H9 (cell line): ENCODE measurements at regions not wholly inside any gene's neighbourhood (a gene's known extent, or its start where the extent isn't known, plus 50 kb on each side); places are given as distances from the start of the nearest gene placed in this dataset.

ENCODE experiments used
- DNase-seq: peaks from one replicate; pipeline ENCODE4 v3.0.0-alpha.2; 2017
- H2AFZ ChIP-seq: one replicate; pipeline ENCODE4 v1.6.1; 2013; ENCODE audit warnings: mild to moderate bottlenecking, low read length, control low read depth, moderate library complexity
- H2AK5ac ChIP-seq: 2 replicates; pipeline ENCODE4 v1.6.1; 2013; ENCODE audit warnings: low read length, control low read depth, mixed read lengths; ENCODE audit not compliant: insufficient read length
- H2BK120ac ChIP-seq: one replicate; pipeline ENCODE4 v1.6.1; 2013; ENCODE audit warnings: low read depth, mild to moderate bottlenecking, low read length, control low read depth, inconsistent platforms; ENCODE audit not compliant: poor library complexity, severe bottlenecking
- H2BK12ac ChIP-seq: 2 replicates; pipeline ENCODE4 v1.6.1; 2013; ENCODE audit warnings: low read length, control low read depth, mixed read lengths, low read depth; ENCODE audit not compliant: insufficient read length
- H2BK15ac ChIP-seq: 2 replicates; pipeline ENCODE4 v1.6.1; 2013; ENCODE audit warnings: low read depth, low read length, control low read depth
- H2BK20ac ChIP-seq: one replicate; pipeline ENCODE4 v1.6.1; 2013; ENCODE audit warnings: low read depth, mild to moderate bottlenecking, low read length, control low read depth, inconsistent platforms; ENCODE audit not compliant: poor library complexity, severe bottlenecking
- H2BK5ac ChIP-seq: 2 replicates; pipeline ENCODE4 v1.6.1; 2013; ENCODE audit warnings: low read length, control low read depth, mixed read lengths; ENCODE audit not compliant: insufficient read length
- H3K14ac ChIP-seq: 2 replicates; pipeline ENCODE4 v1.6.1; 2013; ENCODE audit warnings: low read length, control low read depth; ENCODE audit not compliant: insufficient read depth
- H3K18ac ChIP-seq: 2 replicates; pipeline ENCODE4 v1.6.1; 2013; ENCODE audit warnings: low read depth, mild to moderate bottlenecking, mixed read lengths, low read length, control low read depth; ENCODE audit not compliant: insufficient read length
- H3K23ac ChIP-seq: 2 replicates; pipeline ENCODE4 v1.6.1; 2013; ENCODE audit warnings: low read length, control low read depth, mixed read lengths, low read depth; ENCODE audit not compliant: insufficient read length
- H3K23me2 ChIP-seq: 2 replicates; pipeline ENCODE4 v1.6.1; 2013; ENCODE audit warnings: low read depth, mild to moderate bottlenecking, mixed read lengths, low read length, control low read depth; ENCODE audit not compliant: insufficient read length, poor library complexity, severe bottlenecking
- H3K27ac ChIP-seq: 2 replicates; pipeline ENCODE4 v1.5.1; 2013; ENCODE audit warnings: low read length, control low read depth, mixed read lengths, low read depth; ENCODE audit not compliant: insufficient read length
- H3K27me3 ChIP-seq: 2 replicates; pipeline ENCODE4 v1.6.1; 2013; ENCODE audit warnings: low read length, control low read depth, inconsistent platforms; ENCODE audit not compliant: insufficient read depth
- H3K4ac ChIP-seq: 2 replicates; pipeline ENCODE4 v1.6.1; 2013; ENCODE audit warnings: low read depth, mild to moderate bottlenecking, control low read depth, inconsistent platforms, low read length, moderate library complexity
- H3K4me1 ChIP-seq: 2 replicates; pipeline ENCODE4 v1.6.1; 2013; ENCODE audit warnings: low read length, control low read depth, inconsistent platforms; ENCODE audit not compliant: insufficient read depth
- H3K4me2 ChIP-seq: 2 replicates; pipeline ENCODE4 v1.6.1; 2013; ENCODE audit warnings: low read length, control low read depth, mixed read lengths; ENCODE audit not compliant: insufficient read length, insufficient read depth
- H3K56ac ChIP-seq: 2 replicates; pipeline ENCODE4 v1.6.1; 2013; ENCODE audit warnings: low read depth, mild to moderate bottlenecking, mixed read lengths, low read length, control low read depth; ENCODE audit not compliant: insufficient read length
- H3K79me1 ChIP-seq: 2 replicates; pipeline ENCODE4 v1.6.1; 2013; ENCODE audit warnings: low read depth, mild to moderate bottlenecking, moderate library complexity, low read length, control low read depth, inconsistent platforms; ENCODE audit not compliant: insufficient read depth, poor library complexity, severe bottlenecking
- H3K79me2 ChIP-seq: 2 replicates; pipeline ENCODE4 v1.6.1; 2013; ENCODE audit warnings: low read length, control low read depth, inconsistent platforms; ENCODE audit not compliant: insufficient read depth
- H3K9ac ChIP-seq: 2 replicates; pipeline ENCODE4 v1.6.1; 2013; ENCODE audit warnings: low read length, control low read depth, mixed read lengths; ENCODE audit not compliant: insufficient read length; ENCODE audit errors: extremely low read depth
- H3K9me3 ChIP-seq: one replicate; pipeline ENCODE4 v1.6.1; 2013; ENCODE audit warnings: low read depth, low read length, inconsistent platforms; ENCODE audit not compliant: control insufficient read depth
- H3T11ph ChIP-seq: one replicate; pipeline ENCODE4 v1.6.1; 2013; ENCODE audit warnings: mild to moderate bottlenecking, low read length, control low read depth, inconsistent platforms
- H4K20me1 ChIP-seq: one replicate; pipeline ENCODE4 v1.6.1; 2013; ENCODE audit not compliant: control insufficient read depth, insufficient read length, insufficient read depth
- H4K5ac ChIP-seq: 2 replicates; pipeline ENCODE4 v1.6.1; 2013; ENCODE audit warnings: low read depth, mild to moderate bottlenecking, mixed read lengths, low read length, control low read depth; ENCODE audit not compliant: insufficient read length
- H4K8ac ChIP-seq: replicated peaks from 2 replicates; pipeline ENCODE4 v1.6.1; 2013; ENCODE audit warnings: low read length, control low read depth, mixed read lengths, low read depth; ENCODE audit not compliant: insufficient read length
- H4K91ac ChIP-seq: 2 replicates; pipeline ENCODE4 v1.6.1; 2013; ENCODE audit warnings: low read depth, mild to moderate bottlenecking, moderate library complexity, mixed read lengths, low read length, control low read depth; ENCODE audit not compliant: insufficient read length
- H3K27ac Mint-ChIP-seq, 3 experiments: 2 replicates in 2 of 3; 3 replicates in 1 of 3; pipeline ENCODE4 v1.8.0; 2020 to 2021; ENCODE audit warnings: mixed read lengths in 3 of 3, mild to moderate bottlenecking in 1 of 3, moderate library complexity in 1 of 3
- H3K27me3 Mint-ChIP-seq: 2 replicates; pipeline ENCODE4 v1.8.0; 2021; ENCODE audit warnings: low read depth, mild to moderate bottlenecking, moderate library complexity, mixed read lengths
- H3K36me3 Mint-ChIP-seq, 3 experiments: 2 replicates in 2 of 3; 3 replicates in 1 of 3; pipeline ENCODE4 v1.8.0; 2020 to 2021; ENCODE audit warnings: low read depth in 3 of 3, mixed read lengths in 3 of 3; ENCODE audit not compliant: insufficient read depth in 1 of 3
- H3K4me1 Mint-ChIP-seq, 2 experiments: 2 replicates each; pipeline ENCODE4 v1.8.0; 2020; ENCODE audit warnings: mixed read lengths in 2 of 2
- H3K4me3 Mint-ChIP-seq, 2 experiments: 2 replicates in 1 of 2; 3 replicates in 1 of 2; pipeline ENCODE4 v1.8.0; 2020 to 2021; ENCODE audit warnings: mild to moderate bottlenecking in 2 of 2, mixed read lengths in 2 of 2, moderate library complexity in 1 of 2
- H3K9me3 Mint-ChIP-seq, 2 experiments: 2 replicates in 1 of 2; 3 replicates in 1 of 2; pipeline ENCODE4 v1.8.0; 2020; ENCODE audit warnings: mild to moderate bottlenecking in 2 of 2, mixed read lengths in 2 of 2, moderate library complexity in 1 of 2
- WGBS: extraction: QIAGEN DNeasy Blood & Tissue Kit; methylation state at CpG from one replicate; pipeline ENCODE4 v1.1.7; 2013; ENCODE audit warnings: missing lambda C conversion rate, low lambda C conversion rate, mixed read lengths; ENCODE audit not compliant: insufficient read length; ENCODE audit errors: extremely low coverage; 5-methylcytosine and 5-hydroxymethylcytosine counted together
- TF ChIP-seq, protein P1 (sequence below): fragments of 200-600 bp; sonication (generic); conservative IDR thresholded peaks from 3 replicates; pipeline ENCODE4 v1.8.0; 2021; ENCODE audit warnings: antibody characterized with exemption, mild to moderate bottlenecking

GRCh38 chr5:142499591-142500226, 174.9 kb upstream of the SPRY4 start:
- Histone ChIP-seq H2BK15ac (no peak overlapping the region), H3K27ac (no peak overlapping the region), H4K20me1 (no peaks in the 10 kb centered on the region), H4K5ac (no peak overlapping the region), H3K9me3 (no peaks in the 10 kb centered on the region), H2BK12ac (no peak overlapping the region), H3K4ac (no peak overlapping the region), H3K79me2 (no peaks in the 10 kb centered on the region), H2BK5ac (no peak overlapping the region), H2AK5ac (no peak overlapping the region), H3K79me1 (no peaks in the 10 kb centered on the region), H3T11ph (no peak overlapping the region), H3K14ac (no peak overlapping the region), H3K27me3 (no peaks in the 10 kb centered on the region), H3K23ac (no peak overlapping the region), H3K23me2 (no peaks in the 10 kb centered on the region), H2AFZ (no peak overlapping the region), H4K8ac (no peak overlapping the region), H3K56ac (no peak overlapping the region), H3K4me1 (peaks cover 7% of the 10 kb centered on the region; the same call in 1 of the 2 replicates), H2BK120ac (no peak overlapping the region), H3K18ac (no peak overlapping the region), H3K4me2 (no peak overlapping the region), H2BK20ac (no peak overlapping the region), H4K91ac (no peak overlapping the region), H3K9ac (no peak overlapping the region)
- Mint-ChIP-seq H3K4me1 (peaks cover 15 to 18% of the 10 kb centered on the region in 2 experiments), H3K4me3 (no peak overlapping the region; a peak in 1 of 5 replicates), H3K27me3 (no peaks in the 10 kb centered on the region), H3K9me3 (no peaks in the 10 kb centered on the region), H3K27ac (peak overlapping the region in 2 of 3 experiments; percentile 45 to 74; a peak in 2 of 7 replicates), H3K36me3 (peaks cover 0 to 2% (median 0%) of the 10 kb centered on the region in 3 experiments; a peak in 2 of 7 replicates)
- no CpG with 5 or more reads among the region's 6 CpGs for WGBS
- no peak for DNase-seq
- TF ChIP-seq, protein P1, sequence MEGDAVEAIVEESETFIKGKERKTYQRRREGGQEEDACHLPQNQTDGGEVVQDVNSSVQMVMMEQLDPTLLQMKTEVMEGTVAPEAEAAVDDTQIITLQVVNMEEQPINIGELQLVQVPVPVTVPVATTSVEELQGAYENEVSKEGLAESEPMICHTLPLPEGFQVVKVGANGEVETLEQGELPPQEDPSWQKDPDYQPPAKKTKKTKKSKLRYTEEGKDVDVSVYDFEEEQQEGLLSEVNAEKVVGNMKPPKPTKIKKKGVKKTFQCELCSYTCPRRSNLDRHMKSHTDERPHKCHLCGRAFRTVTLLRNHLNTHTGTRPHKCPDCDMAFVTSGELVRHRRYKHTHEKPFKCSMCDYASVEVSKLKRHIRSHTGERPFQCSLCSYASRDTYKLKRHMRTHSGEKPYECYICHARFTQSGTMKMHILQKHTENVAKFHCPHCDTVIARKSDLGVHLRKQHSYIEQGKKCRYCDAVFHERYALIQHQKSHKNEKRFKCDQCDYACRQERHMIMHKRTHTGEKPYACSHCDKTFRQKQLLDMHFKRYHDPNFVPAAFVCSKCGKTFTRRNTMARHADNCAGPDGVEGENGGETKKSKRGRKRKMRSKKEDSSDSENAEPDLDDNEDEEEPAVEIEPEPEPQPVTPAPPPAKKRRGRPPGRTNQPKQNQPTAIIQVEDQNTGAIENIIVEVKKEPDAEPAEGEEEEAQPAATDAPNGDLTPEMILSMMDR, result no peak
